ENCODE measurements at regions not wholly inside any gene's neighbourhood (a gene's known extent, or its start where the extent isn't known, plus 50 kb on each side); places are given as distances from the start of the nearest gene placed in this dataset.

- no peak for TF ChIP-seq TCF7L2 (IDR thresholded peaks at IDR 0.05; ENCODE audit: low read depth, low read length)
- TF ChIP-seq CTCF (IDR thresholded peaks at IDR 0.05) = peak; percentile 11; the same call in 1 of the 2 replicates
- TF ChIP-seq POLR2AphosphoS5 (IDR thresholded peaks at IDR 0.05; ENCODE audit: low read depth, low read length) = no peak
- no peak for TF ChIP-seq REST (IDR thresholded peaks at IDR 0.05; ENCODE audit: insufficient read depth in 1 of 2, low read depth in 2 of 2, low read length in 1 of 2)
- TF ChIP-seq SIN3A (IDR thresholded peaks at IDR 0.05; ENCODE audit: borderline replicate concordance, insufficient read depth, low read depth, low read length) = no peak
These were observed 810.3 kb downstream of the VGLL3 start for GRCh38 chr3:86180696-86181095.

All from Panc1 (cell line).